Coronary artery (tissue), 2 donors: ENCODE measurements at regions not wholly inside any gene's neighbourhood (a gene's known extent, or its start where the extent isn't known, plus 50 kb on each side); places are given as distances from the start of the nearest gene placed in this dataset.

Experiments used
- DNase-seq: peaks from one replicate; pipeline ENCODE4 v3.0.0-alpha.2; 2017; ENCODE audit warnings: low spot score
- H3K27ac ChIP-seq, 2 donors: fragments of 200-600 bp; sonication (generic); one replicate each; pipeline ENCODE4 v1.5.1; 2016 to 2019
- H3K4me3 ChIP-seq: fragments of 200-600 bp; sonication (generic); 2 replicates; pipeline ENCODE4 v1.5.1; 2016; ENCODE audit warnings: mild to moderate bottlenecking, moderate library complexity
- TF ChIP-seq, protein P1 (sequence below): fragments of 200-600 bp; sonication (generic); IDR thresholded peaks from one replicate; pipeline ENCODE4 v1.5.1; 2019; ENCODE audit warnings: antibody characterized with exemption

DNA sequence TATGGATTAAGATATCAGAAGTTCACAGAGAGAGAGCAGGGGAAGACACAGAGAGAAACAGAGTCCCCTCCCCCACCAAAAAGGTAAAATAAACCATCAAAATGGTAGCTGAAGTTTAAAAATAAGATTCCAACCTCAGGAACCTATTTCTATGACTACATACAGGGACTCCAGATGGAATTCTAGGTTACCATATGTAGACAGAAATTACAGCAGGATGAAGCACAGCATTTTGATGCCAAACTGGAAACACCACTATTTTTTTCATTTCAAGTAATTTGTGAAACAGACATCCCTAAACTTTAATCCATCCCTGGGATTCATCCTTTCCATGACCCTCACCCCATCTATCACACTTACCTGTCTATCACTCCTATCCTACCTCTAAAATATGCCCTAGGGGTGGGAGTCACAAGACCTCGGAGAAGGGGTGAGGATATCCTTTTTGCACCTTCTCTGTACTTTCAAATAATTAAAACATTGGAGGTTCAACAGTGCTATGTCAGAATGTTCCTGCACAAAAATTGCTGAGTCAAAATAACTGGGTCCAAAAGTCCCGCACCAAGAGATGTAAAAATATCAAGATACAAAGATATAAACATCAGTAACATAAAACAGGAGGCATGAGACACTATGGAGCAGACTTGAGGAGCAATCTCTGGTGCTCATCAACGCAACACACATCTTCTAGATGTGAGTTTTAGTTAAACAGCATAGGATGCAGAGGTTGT, 344.5 kb upstream of the RASGEF1B start:
- Histone ChIP-seq H3K4me3 (no peak overlapping the region), H3K27ac (no peak overlapping the region)
- no peak for DNase-seq
- TF ChIP-seq, protein P1, sequence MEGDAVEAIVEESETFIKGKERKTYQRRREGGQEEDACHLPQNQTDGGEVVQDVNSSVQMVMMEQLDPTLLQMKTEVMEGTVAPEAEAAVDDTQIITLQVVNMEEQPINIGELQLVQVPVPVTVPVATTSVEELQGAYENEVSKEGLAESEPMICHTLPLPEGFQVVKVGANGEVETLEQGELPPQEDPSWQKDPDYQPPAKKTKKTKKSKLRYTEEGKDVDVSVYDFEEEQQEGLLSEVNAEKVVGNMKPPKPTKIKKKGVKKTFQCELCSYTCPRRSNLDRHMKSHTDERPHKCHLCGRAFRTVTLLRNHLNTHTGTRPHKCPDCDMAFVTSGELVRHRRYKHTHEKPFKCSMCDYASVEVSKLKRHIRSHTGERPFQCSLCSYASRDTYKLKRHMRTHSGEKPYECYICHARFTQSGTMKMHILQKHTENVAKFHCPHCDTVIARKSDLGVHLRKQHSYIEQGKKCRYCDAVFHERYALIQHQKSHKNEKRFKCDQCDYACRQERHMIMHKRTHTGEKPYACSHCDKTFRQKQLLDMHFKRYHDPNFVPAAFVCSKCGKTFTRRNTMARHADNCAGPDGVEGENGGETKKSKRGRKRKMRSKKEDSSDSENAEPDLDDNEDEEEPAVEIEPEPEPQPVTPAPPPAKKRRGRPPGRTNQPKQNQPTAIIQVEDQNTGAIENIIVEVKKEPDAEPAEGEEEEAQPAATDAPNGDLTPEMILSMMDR, result no peak

DNA sequence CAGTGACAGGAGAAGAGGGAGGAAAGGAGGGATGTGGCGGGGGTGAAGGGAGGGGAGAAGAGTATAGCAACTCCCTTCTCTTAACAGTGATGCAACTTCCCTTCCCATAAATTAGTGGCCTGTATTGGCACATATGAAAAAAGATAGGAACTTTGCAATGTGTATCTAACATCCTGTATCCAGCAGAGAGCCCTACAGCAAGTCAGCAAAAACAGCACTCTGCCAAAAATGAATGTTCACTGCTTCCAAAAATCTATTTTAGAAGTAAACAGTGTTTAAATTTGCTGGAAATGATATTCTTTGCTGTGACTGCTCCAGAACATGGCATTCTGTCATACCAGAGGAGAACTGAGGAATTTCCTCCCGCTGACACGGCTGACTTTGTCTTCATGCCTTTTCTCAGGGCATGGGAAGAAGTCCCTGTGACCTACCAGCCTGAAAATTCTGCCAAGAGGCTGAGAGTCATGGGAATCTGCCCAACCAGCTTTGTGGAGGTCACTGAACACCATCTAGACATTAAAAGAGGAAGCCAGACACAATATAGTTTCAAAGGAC, 343.4 kb upstream of the RASGEF1B start:
- H3K27ac ChIP-seq, result peak overlapping the region; percentile 28 to 61
- DNase-seq, result no peak
- no peak overlapping the region for H3K4me3 ChIP-seq
- TF ChIP-seq, protein P1, result no peak

- no peak for DNase-seq
- TF ChIP-seq, protein P1, result no peak
- no peak overlapping the region for H3K4me3 ChIP-seq
- no peak overlapping the region for H3K27ac ChIP-seq
These were observed 340.0 kb upstream of the RASGEF1B start for GRCh38 chr4:81811562-81812293.

GRCh38 chr4:81808011-81808672, 336.4 kb upstream of the RASGEF1B start:
- DNase-seq, result no peak
- TF ChIP-seq, protein P1, result no peak
- no peak overlapping the region for H3K27ac ChIP-seq
- H3K4me3 ChIP-seq, result no peak overlapping the region

DNA sequence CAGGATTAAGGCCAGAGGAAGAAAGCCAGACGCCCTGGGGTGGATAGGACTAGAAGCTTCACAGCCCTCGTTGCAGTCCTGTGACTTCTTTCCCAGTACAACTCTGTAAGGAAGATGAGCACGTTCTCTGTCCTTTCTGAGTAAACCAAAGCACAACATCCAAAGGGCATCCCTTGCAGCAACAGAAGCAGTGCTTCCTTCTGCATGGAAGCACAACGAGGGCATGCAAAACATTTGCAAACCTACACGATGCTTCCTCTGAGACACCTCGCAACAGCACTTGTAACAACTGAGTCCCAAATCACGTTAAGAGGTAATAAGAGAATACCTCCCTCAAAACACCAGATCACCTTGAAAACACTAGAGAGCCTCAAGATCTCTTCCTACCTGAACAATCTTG, 335.7 kb upstream of the RASGEF1B start:
- no peak overlapping the region for H3K4me3 ChIP-seq
- DNase-seq, result no peak
- TF ChIP-seq, protein P1, result no peak
- H3K27ac ChIP-seq, result no peak overlapping the region

DNA sequence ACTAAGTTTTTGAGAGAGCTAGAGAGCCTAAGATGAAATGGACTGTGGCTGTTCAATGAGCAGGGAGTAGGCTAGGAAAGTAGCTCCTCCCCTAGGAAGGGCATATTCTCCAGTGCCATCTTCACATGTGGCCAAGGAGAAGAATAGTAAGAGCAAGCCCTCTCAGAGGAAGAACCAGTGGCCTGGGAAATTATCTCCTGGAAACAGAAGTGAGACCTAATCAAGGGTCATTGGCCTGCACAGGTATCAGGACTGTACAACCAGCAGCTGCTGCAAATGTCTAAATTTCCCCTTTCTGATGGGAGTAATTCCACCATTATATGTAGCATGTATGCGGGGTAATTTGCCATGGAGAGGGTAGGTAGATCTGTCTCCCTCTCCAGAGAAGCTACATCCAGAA, 334.8 kb upstream of the RASGEF1B start:
- no peak overlapping the region for H3K4me3 ChIP-seq
- H3K27ac ChIP-seq, result no peak overlapping the region
- TF ChIP-seq, protein P1, result no peak
- DNase-seq, result no peak
